DND-41 (cell line): ENCODE measurements at regions not wholly inside any gene's neighbourhood (a gene's known extent, or its start where the extent isn't known, plus 50 kb on each side); places are given as distances from the start of the nearest gene placed in this dataset.

Experiments
- ATAC-seq: fragments of 200-7000 bp; cut with Tn5 transposase; 3 replicates; pipeline ENCODE4 v1.9.1; 2021; ENCODE audit warnings: low read depth; ENCODE audit not compliant: insufficient read depth
- DNase-seq: peaks from one replicate; pipeline ENCODE4 v3.0.0-alpha.2; 2020
- H2AFZ ChIP-seq: 2 replicates; pipeline ENCODE4 v1.6.0; 2012; ENCODE audit warnings: low read depth, low read length
- H3K27ac ChIP-seq: 2 replicates; pipeline ENCODE4 v1.5.1; 2012; ENCODE audit warnings: low read length, inconsistent platforms
- H3K27me3 ChIP-seq: fragments of 200-600 bp; sonication (generic); 2 replicates; pipeline ENCODE4 v1.6.0; 2012; ENCODE audit warnings: low read length, mild to moderate bottlenecking, inconsistent platforms; ENCODE audit not compliant: insufficient read depth, poor library complexity
- H3K36me3 ChIP-seq: 2 replicates; pipeline ENCODE4 v1.5.1; 2012; ENCODE audit warnings: low read length, inconsistent platforms; ENCODE audit not compliant: insufficient read depth
- H3K4me1 ChIP-seq: 2 replicates; pipeline ENCODE4 v1.5.1; 2012; ENCODE audit warnings: mild to moderate bottlenecking, low read length; ENCODE audit not compliant: insufficient read depth
- H3K4me2 ChIP-seq: 2 replicates; pipeline ENCODE4 v1.6.0; 2012; ENCODE audit warnings: mild to moderate bottlenecking, moderate library complexity, low read length, inconsistent platforms; ENCODE audit not compliant: insufficient read depth
- H3K4me3 ChIP-seq, 2 experiments: fragments of 200-600 bp in 1 of 2; shearing (Covaris generic) in 1 of 2; 2 replicates each; pipeline ENCODE4 v1.5.1; 2012 to 2016; ENCODE audit warnings: inconsistent platforms in 2 of 2, low read length in 2 of 2, mild to moderate bottlenecking in 2 of 2, low read depth in 1 of 2, moderate library complexity in 1 of 2
- H3K79me2 ChIP-seq: 2 replicates; pipeline ENCODE4 v1.6.0; 2012; ENCODE audit warnings: low read length, inconsistent platforms; ENCODE audit not compliant: insufficient read depth
- H3K9ac ChIP-seq: 2 replicates; pipeline ENCODE4 v1.6.0; 2012; ENCODE audit warnings: low read depth, mild to moderate bottlenecking, inconsistent platforms, low read length, moderate library complexity
- H3K9me3 ChIP-seq: 2 replicates; pipeline ENCODE4 v1.5.1; 2012; ENCODE audit warnings: low read length, moderate library complexity, mild to moderate bottlenecking, inconsistent platforms; ENCODE audit not compliant: insufficient read depth, severe bottlenecking
- H4K20me1 ChIP-seq: 2 replicates; pipeline ENCODE4 v1.6.0; 2012; ENCODE audit warnings: low read length; ENCODE audit not compliant: insufficient read depth
- EZH2 ChIP-seq: IDR thresholded peaks from 3 replicates; pipeline ENCODE4 v1.6.1; 2012; ENCODE audit warnings: borderline replicate concordance, low read depth, mild to moderate bottlenecking, moderate library complexity, low read length, inconsistent platforms; ENCODE audit not compliant: severe bottlenecking
- TF ChIP-seq, protein P1 (sequence below): IDR thresholded peaks from 2 replicates; pipeline ENCODE4 v1.5.1; 2012; ENCODE audit warnings: borderline replicate concordance, low read length, moderate library complexity, mild to moderate bottlenecking; ENCODE audit not compliant: poor library complexity, severe bottlenecking; ENCODE audit errors: extremely low read depth

GRCh38 chr10:32153931-32154330 lies 97.7 kb upstream of the KIF5B start:
- no peak for ATAC-seq
- no peaks in the 10 kb centered on the region for H3K27me3 ChIP-seq
- no peak for DNase-seq
- no peak overlapping the region for H3K4me3 ChIP-seq
- H3K27ac ChIP-seq: no peak overlapping the region
- H3K9me3 ChIP-seq: peaks cover 5% of the 10 kb centered on the region
- H3K4me2 ChIP-seq: no peak overlapping the region
- no peak overlapping the region for H2AFZ ChIP-seq
- no peak overlapping the region for H3K9ac ChIP-seq
- TF ChIP-seq, protein P1, sequence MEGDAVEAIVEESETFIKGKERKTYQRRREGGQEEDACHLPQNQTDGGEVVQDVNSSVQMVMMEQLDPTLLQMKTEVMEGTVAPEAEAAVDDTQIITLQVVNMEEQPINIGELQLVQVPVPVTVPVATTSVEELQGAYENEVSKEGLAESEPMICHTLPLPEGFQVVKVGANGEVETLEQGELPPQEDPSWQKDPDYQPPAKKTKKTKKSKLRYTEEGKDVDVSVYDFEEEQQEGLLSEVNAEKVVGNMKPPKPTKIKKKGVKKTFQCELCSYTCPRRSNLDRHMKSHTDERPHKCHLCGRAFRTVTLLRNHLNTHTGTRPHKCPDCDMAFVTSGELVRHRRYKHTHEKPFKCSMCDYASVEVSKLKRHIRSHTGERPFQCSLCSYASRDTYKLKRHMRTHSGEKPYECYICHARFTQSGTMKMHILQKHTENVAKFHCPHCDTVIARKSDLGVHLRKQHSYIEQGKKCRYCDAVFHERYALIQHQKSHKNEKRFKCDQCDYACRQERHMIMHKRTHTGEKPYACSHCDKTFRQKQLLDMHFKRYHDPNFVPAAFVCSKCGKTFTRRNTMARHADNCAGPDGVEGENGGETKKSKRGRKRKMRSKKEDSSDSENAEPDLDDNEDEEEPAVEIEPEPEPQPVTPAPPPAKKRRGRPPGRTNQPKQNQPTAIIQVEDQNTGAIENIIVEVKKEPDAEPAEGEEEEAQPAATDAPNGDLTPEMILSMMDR: no peak
- TF ChIP-seq EZH2: no peak
- H4K20me1 ChIP-seq: no peaks in the 10 kb centered on the region
- H3K36me3 ChIP-seq: no peaks in the 10 kb centered on the region
- peaks cover 8% of the 10 kb centered on the region for H3K4me1 ChIP-seq
- H3K79me2 ChIP-seq: no peaks in the 10 kb centered on the region

DNA sequence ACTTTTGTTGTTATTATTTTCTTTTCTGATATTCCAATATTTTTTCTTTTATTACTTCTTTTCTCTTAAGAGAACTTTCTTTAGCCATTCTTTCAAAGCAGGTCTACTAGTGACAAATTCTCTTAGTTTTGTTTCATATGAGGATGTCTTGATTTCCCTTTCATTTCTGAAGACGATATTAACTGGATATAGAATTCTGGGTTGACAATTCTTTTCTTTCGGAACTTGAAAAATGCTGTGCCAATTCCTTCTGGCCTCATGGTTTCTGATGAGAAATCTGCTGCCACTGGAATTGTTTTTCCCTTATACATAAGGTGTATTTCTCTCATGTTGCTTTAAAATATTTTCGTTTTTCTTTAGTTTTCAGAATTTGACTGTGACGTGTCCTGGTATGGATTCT lies 97.0 kb upstream of the KIF5B start:
- DNase-seq (no peak), ATAC-seq (no peak)
- Histone ChIP-seq H3K9me3 (peaks cover 5% of the 10 kb centered on the region), H3K36me3 (no peaks in the 10 kb centered on the region), H3K9ac (no peak overlapping the region), H3K27me3 (no peaks in the 10 kb centered on the region), H2AFZ (no peak overlapping the region), H4K20me1 (no peaks in the 10 kb centered on the region), H3K4me1 (peaks cover 8% of the 10 kb centered on the region), H3K4me3 (no peak overlapping the region), H3K27ac (no peak overlapping the region), H3K79me2 (no peaks in the 10 kb centered on the region), H3K4me2 (no peak overlapping the region)
- TF ChIP-seq, protein P1: no peak
- no peak for TF ChIP-seq EZH2

DNA sequence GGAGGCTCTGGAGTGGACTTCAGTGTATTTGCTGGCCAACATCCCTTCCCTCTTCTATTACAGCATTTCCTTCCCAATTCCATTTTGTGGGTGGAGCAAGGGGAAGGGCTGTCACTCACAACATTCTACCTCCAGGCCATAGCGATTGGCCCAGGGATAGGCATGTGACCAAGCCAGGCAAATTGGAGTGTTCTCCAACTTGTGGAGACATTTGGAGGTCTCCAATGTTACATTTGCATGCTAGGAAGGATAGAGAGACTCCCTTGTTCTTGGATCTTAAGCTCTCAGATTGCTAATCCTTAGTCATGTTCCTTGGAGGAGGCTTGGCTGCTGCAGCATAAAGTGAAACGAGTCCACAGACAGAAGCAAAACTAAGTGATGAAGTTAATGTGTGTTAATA lies 95.6 kb upstream of the KIF5B start:
- Histone ChIP-seq H3K4me3 (no peak overlapping the region), H4K20me1 (no peaks in the 10 kb centered on the region), H3K9ac (no peak overlapping the region), H3K4me1 (peaks cover 8% of the 10 kb centered on the region), H3K9me3 (peaks cover 5% of the 10 kb centered on the region), H3K79me2 (no peaks in the 10 kb centered on the region), H3K27ac (no peak overlapping the region), H3K27me3 (no peaks in the 10 kb centered on the region), H2AFZ (no peak overlapping the region), H3K36me3 (no peaks in the 10 kb centered on the region), H3K4me2 (no peak overlapping the region)
- ATAC-seq (no peak), DNase-seq (no peak)
- no peak for TF ChIP-seq EZH2
- TF ChIP-seq, protein P1: no peak
